Calu3 (cell line): ENCODE measurements at regions not wholly inside any gene's neighbourhood (a gene's known extent, or its start where the extent isn't known, plus 50 kb on each side); places are given as distances from the start of the nearest gene placed in this dataset.

Experiments
- BruUV-seq: library from RNA; stranded (reverse); fragments of 400-500 nt; replicated peaks from 2 replicates; lab custom pipeline; 2021; lab: Mats Ljungman, UMichigan
- CTCF ChIA-PET: fragments of 300-600 bp; sonication (Branson Sonifier 250); formaldehyde crosslinking; loops from one replicate; lab custom pipeline; 2022; ENCODE audit warnings: antibody characterized with exemption; lab: Charles Lee
- DNase-seq: peaks from one replicate; pipeline ENCODE4 v3.0.0; 2022
- H3K27ac Mint-ChIP-seq: one replicate; pipeline ENCODE4 v1.8.0; 2022; ENCODE audit warnings: mixed read lengths; ENCODE audit not compliant: unreplicated experiment
- H3K27me3 Mint-ChIP-seq: one replicate; pipeline ENCODE4 v1.8.0; 2022; ENCODE audit warnings: mixed read lengths; ENCODE audit not compliant: unreplicated experiment
- H3K36me3 Mint-ChIP-seq: one replicate; pipeline ENCODE4 v1.8.0; 2022; ENCODE audit warnings: mild to moderate bottlenecking, moderate library complexity, mixed read lengths; ENCODE audit not compliant: insufficient read depth, unreplicated experiment
- H3K4me1 Mint-ChIP-seq: one replicate; pipeline ENCODE4 v1.8.0; 2022; ENCODE audit warnings: mild to moderate bottlenecking, low read depth, mixed read lengths; ENCODE audit not compliant: unreplicated experiment
- H3K4me3 Mint-ChIP-seq: one replicate; pipeline ENCODE4 v1.8.0; 2022; ENCODE audit warnings: mild to moderate bottlenecking, low read depth, moderate library complexity, mixed read lengths; ENCODE audit not compliant: unreplicated experiment
- H3K9me3 Mint-ChIP-seq: one replicate; pipeline ENCODE4 v1.8.0; 2022; ENCODE audit warnings: low read depth, mixed read lengths; ENCODE audit not compliant: unreplicated experiment
- intact Hi-C: fragments of 100-400 bp; cut with micrococcal nuclease; formaldehyde crosslinking; loops from one replicate; pipeline ENCODE4 v1.10.0; 2022; ENCODE audit not compliant: unreplicated experiment
- TF ChIP-seq, protein P1 (sequence below): fragments of 200-600 bp; IDR thresholded peaks from one replicate; pipeline ENCODE4 v1.8.0; 2022; ENCODE audit warnings: antibody characterized with exemption; ENCODE audit not compliant: unreplicated experiment

DNA sequence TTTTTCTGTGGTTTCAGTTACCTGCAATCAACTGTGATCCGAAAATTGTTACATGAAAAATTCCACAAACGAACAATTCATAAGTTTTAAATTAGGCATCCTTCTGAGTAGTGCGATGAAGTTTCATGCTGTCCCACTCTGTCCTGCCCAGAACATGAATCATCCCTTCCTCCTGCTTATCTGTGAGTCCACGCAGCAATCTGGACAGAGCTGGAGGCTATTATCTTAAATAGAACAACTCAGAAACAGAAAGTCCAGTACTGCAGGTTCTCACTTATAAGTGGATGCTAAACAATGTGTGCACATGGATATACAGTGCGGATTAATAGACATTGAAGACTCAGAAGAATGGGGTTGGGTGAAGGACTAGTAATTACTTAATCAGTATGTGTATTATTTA, 583.7 kb upstream of the SPRY2 start:
- CTCF ChIA-PET, result no interaction called here
- Mint-ChIP-seq H3K27ac (no peak overlapping the region), H3K27me3 (no peaks in the 10 kb centered on the region), H3K9me3 (no peaks in the 10 kb centered on the region), H3K4me1 (no peaks in the 10 kb centered on the region), H3K4me3 (no peak overlapping the region), H3K36me3 (no peaks in the 10 kb centered on the region)
- no TSS peak for BruUV-seq
- TF ChIP-seq, protein P1, sequence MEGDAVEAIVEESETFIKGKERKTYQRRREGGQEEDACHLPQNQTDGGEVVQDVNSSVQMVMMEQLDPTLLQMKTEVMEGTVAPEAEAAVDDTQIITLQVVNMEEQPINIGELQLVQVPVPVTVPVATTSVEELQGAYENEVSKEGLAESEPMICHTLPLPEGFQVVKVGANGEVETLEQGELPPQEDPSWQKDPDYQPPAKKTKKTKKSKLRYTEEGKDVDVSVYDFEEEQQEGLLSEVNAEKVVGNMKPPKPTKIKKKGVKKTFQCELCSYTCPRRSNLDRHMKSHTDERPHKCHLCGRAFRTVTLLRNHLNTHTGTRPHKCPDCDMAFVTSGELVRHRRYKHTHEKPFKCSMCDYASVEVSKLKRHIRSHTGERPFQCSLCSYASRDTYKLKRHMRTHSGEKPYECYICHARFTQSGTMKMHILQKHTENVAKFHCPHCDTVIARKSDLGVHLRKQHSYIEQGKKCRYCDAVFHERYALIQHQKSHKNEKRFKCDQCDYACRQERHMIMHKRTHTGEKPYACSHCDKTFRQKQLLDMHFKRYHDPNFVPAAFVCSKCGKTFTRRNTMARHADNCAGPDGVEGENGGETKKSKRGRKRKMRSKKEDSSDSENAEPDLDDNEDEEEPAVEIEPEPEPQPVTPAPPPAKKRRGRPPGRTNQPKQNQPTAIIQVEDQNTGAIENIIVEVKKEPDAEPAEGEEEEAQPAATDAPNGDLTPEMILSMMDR, result no peak
- no peak for DNase-seq
- intact Hi-C loops, result no loop called here

DNA sequence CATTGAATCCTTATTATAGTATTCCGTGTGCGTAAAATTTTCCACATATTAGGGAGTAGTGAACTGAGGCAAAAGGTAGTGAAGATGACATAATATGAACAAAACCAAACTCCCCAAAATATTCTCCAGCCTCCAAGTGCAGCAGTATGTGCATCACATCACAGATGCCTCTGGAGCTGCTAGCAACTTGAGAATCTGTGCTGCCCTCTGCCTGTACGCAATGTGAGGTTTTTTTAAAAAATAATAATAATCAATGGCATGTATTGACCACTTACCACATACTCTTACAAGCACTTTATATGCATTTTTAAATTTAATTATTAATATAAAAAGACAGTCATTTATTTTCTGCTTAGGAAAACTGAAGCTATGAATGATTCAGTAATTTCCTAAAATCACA, 583.0 kb upstream of the SPRY2 start:
- TF ChIP-seq, protein P1, result no peak
- Mint-ChIP-seq H3K27ac (no peak overlapping the region), H3K4me1 (no peaks in the 10 kb centered on the region), H3K27me3 (no peaks in the 10 kb centered on the region), H3K36me3 (no peaks in the 10 kb centered on the region), H3K9me3 (no peaks in the 10 kb centered on the region), H3K4me3 (no peak overlapping the region)
- BruUV-seq, result no TSS peak
- no peak for DNase-seq
- CTCF ChIA-PET, result no interaction called here
- intact Hi-C loops, result no loop called here

DNA sequence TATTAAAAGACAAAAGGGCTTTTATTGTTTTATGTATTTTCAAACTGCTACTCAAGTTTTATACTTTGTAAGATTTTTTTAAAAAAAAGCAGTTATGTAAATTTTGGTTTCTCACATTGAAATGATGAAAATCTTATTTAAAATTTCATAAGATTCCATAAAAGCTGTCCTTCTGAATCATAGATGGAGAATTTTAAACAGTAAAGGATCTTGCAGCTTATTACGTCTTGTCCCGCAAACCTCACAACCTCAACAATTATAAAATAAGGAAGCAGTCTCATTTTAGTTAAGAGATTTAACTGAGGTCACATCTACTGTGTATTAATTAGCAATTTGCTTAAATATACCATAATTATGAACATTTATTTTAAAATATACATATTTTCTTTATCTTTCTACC, 581.0 kb upstream of the SPRY2 start:
- Mint-ChIP-seq H3K27me3 (no peaks in the 10 kb centered on the region), H3K4me1 (no peaks in the 10 kb centered on the region), H3K9me3 (no peaks in the 10 kb centered on the region), H3K27ac (no peak overlapping the region), H3K36me3 (no peaks in the 10 kb centered on the region), H3K4me3 (no peak overlapping the region)
- CTCF ChIA-PET, result no interaction called here
- BruUV-seq, result no TSS peak
- TF ChIP-seq, protein P1, result no peak
- no peak for DNase-seq
- intact Hi-C loops, result no loop called here

DNA sequence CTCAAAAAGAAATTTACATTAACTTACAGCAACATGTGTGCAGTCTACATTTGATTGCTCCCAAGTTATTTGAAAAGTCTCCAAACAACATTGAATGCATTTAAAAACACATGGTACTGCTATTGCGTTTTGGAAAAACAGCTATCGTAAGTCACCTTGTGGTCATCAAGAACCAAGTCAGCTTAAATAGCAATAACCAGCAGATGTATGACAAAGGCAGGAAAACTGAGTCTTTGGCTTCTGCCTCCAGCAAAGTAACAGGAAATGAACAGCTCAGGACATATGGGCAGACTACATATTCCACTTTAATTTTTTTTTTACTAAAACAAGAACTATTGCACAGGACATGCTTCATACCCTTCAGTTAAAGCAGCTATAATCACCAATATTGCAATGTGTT, 580.6 kb upstream of the SPRY2 start:
- H3K27me3 Mint-ChIP-seq, result no peaks in the 10 kb centered on the region
- H3K27ac Mint-ChIP-seq, result no peak overlapping the region
- H3K4me3 Mint-ChIP-seq, result no peak overlapping the region
- TF ChIP-seq, protein P1, result no peak
- H3K36me3 Mint-ChIP-seq, result no peaks in the 10 kb centered on the region
- H3K9me3 Mint-ChIP-seq, result no peaks in the 10 kb centered on the region
- intact Hi-C loops, result no loop called here
- no TSS peak for BruUV-seq
- no peak for DNase-seq
- CTCF ChIA-PET, result no interaction called here
- no peaks in the 10 kb centered on the region for H3K4me1 Mint-ChIP-seq

DNA sequence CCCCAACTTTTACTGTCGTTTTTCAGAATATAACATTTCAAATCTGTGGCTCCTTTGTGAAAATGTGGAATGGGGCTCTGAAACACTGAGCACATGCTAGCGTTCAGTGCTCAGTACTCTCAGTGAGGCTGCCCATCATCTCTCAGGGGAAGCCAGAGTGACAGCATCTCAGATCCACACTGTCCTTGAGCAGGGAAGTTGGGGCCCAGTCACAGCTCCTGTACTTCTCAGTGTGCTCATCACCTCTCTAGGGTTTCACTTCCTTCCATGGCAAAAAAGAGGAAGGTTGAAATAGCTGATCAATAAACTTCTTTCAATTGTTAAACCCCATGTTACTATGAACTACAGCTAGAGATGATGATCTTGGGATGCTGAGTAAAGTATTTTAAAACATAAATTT, 565.9 kb upstream of the SPRY2 start:
- H3K27ac Mint-ChIP-seq, result no peak overlapping the region
- no peaks in the 10 kb centered on the region for H3K36me3 Mint-ChIP-seq
- H3K4me1 Mint-ChIP-seq, result no peaks in the 10 kb centered on the region
- no peaks in the 10 kb centered on the region for H3K9me3 Mint-ChIP-seq
- TF ChIP-seq, protein P1, result no peak
- H3K4me3 Mint-ChIP-seq, result no peak overlapping the region
- CTCF ChIA-PET, result no interaction called here
- H3K27me3 Mint-ChIP-seq, result no peaks in the 10 kb centered on the region
- BruUV-seq, result no TSS peak
- intact Hi-C loops, result no loop called here
- DNase-seq, result no peak
